ENCODE measurements at regions not wholly inside any gene's neighbourhood (a gene's known extent, or its start where the extent isn't known, plus 50 kb on each side); places are given as distances from the start of the nearest gene placed in this dataset.
"Not testable (repeated sequence)": the region's sequence is repeated elsewhere in the genome, so short reads cannot be mapped to it uniquely, and the experiment has no call there.

GRCh38 chr19:29154163-29154562 lies 58.8 kb downstream of the UQCRFS1 start:
- no peak for DNase-seq

GRCh38 chr19:29145756-29146155 lies 67.2 kb downstream of the UQCRFS1 start:
- DNase-seq = no peak

GRCh38 chr19:29143183-29143582 lies 69.8 kb downstream of the UQCRFS1 start:
- DNase-seq = no peak

DNA sequence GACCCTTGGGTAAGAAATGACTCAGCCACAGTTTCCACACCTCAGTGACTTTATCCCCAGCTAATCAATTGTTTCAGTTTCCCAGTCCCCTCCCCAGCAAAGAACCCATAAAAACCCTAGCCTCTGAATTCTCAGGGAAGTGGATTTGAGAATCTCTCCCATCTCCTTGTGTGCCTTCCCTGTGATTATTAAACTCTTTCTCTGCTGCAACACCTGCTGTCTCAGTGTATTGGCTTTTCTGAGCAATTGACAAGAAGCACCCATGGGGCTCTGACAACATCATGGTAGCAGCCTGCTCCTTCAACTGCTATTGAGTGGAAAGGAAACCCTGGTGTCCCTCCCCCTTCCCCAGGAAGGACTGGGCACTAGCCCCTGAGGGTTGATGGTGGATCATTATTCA lies 73.7 kb downstream of the UQCRFS1 start:
- no peak for DNase-seq

- not testable (repeated sequence) for DNase-seq
Observed at GRCh38 chr19:29138206-29138605, 74.7 kb downstream of the UQCRFS1 start.

DNA sequence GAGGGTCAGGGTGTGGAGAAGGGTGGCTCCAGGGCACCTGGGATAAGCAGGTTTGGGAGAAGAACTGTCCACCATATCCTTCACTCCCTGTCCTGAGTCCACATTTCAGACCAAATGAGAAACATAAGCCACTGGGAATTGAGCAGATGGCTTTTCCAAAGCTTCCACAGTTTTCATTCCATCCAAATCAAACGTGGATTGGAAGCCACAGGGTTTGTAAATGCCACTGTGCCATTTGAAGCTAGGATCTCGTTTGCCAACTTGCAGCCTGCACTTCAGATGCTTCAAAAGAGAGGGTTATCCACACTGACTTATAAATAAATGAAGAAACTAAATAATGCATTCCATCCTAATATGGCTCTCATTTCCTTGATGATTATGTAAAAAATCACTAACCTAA lies 81.5 kb downstream of the UQCRFS1 start:
- no peak for DNase-seq

GRCh38 chr19:29129148-29129547 lies 83.8 kb downstream of the UQCRFS1 start:
- no peak for DNase-seq

GRCh38 chr19:29128203-29128602 lies 84.7 kb downstream of the UQCRFS1 start:
- DNase-seq = no peak

- DNase-seq = no peak
Observed at GRCh38 chr19:29122185-29122584, 90.8 kb downstream of the UQCRFS1 start.

GRCh38 chr19:29121684-29122083 lies 91.3 kb downstream of the UQCRFS1 start:
- no peak for DNase-seq

DNA sequence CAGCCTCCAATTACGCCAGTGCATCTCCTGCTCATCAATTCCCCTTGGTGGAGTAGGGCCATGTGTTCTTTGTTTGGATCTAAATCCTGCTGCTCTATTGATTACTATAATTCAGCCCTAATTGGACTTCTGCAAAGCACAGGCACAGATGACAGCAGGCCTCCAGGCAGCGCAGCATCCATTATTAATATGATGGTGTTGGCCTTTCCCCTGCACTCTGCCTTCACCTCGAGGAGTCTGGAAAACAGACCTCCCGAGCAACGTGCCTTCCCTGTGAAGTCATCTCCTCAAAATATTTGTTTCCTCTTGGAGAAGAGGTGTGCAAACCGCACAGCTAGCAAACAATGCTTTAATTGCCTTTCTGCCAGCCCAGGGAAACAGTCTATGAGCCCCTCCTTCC lies 92.5 kb downstream of the UQCRFS1 start:
- no peak for DNase-seq

- no peak for DNase-seq
Observed at GRCh38 chr19:29119590-29119989, 93.4 kb downstream of the UQCRFS1 start.

GRCh38 chr19:29118389-29118788 lies 94.6 kb downstream of the UQCRFS1 start:
- no peak for DNase-seq

DNA sequence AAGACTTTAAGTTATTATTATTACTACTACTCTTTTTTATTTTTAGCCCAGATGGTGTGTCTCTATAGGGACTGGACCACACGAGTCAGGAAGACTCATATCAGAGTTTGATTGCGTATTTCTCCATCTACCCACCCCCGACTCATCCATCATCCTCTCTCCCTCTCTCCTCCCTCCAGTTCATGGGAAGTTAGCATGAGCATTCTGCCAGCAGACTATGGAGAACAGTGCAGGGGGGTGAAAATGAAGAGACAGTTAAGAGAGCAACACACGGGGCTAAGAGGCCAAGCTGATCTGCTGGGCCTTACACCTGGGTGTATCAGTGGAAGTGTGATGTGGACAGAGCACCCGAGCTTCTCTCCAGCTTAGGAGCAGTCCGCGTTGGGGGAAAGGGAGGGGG lies 95.0 kb downstream of the UQCRFS1 start:
- no peak for DNase-seq

- no peak for DNase-seq
Observed at GRCh38 chr19:29115181-29115580, 97.8 kb downstream of the UQCRFS1 start.

GRCh38 chr19:29113838-29114237 lies 99.1 kb downstream of the UQCRFS1 start:
- DNase-seq = no peak

DNA sequence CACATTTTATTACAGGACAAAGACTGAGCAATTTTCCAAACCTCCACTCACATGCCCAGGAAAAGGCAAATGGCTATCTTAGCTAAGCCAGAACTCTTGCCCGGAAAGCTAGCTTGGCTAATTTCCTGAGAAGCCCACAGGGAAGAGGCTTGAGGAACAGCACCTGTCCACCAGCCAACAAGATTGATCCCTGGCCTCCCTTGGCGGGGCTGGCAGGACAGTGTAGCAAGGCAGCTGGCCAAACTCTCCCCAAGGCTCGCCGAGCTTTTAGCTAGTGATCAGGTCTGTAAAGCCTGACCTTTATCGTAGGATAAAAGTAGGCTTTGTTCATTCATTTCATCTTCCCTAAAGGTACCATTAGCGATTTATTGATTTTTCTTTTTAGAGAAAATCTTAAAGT lies 101.4 kb downstream of the UQCRFS1 start:
- DNase-seq = no peak

DNA sequence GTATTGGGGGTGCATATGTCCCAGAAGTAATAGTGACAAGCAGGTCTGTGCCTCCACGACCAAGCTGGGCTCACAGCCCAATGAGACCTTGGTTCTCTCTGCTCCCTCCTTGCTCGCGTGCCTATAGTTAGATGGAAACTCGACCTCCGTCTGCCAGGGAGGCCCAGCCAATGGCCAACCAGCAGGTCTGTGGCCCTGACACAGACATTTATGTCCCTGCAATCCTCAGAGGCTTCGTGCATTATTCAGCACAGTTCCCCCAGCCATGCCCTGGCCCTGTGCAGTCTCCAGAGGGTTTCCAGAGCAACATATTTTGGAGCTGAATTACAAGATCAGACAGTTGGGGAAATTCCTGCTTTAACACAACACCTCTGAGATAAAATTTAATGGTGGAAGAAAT lies 105.1 kb downstream of the UQCRFS1 start:
- DNase-seq = no peak

GRCh38 chr19:29106346-29106885 lies 106.5 kb downstream of the UQCRFS1 start:
- DNase-seq = no peak

GRCh38 chr19:29105629-29106292 lies 107.2 kb downstream of the UQCRFS1 start:
- DNase-seq = no peak

DNA sequence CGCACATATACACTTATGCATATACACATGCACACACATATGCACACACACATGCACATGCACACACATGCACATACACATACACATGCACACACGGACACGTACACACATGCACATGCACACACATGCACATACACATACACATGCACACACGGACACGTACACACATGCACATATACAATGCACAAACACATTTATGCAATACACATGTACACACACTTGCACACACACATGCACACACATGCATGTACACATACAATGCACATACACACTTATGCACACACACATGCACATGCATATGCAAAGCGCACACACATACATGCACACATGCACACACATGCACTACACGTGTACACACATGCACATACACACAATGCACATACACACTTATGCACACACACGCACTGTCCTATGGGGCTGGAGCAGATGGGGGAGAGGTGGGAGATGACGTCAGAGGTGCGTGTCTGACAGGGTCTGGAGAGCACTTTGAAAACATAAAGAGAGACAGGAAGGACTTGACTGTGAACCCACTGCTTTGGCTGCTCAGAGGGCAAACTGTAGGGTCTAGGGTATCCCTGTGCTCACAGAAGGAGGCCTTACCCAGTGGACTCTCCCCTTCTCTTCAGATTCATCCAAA lies 108.2 kb downstream of the UQCRFS1 start:
- no peak for DNase-seq

- DNase-seq = no peak
Observed at GRCh38 chr19:29098863-29099481, 114.0 kb downstream of the UQCRFS1 start.

DNA sequence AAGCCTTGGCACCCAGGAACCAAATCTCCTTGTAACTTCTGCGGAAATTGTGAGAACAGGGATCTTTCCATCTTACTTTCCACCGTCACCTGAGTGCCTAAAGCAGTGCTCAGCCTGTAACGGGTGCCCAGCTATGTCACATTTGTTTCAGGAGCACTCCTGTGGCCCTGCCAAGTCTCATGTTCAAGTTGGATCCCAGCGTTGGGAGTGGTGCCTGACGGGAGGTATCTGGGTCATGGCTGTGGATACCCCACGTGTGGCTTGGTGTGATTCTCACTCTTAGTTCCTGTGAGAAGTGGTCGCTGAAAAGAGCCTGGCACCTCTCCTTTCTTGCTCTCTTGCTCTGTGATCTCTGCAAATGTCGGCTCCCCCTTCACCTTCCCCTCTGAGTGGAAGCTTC lies 114.9 kb downstream of the UQCRFS1 start:
- DNase-seq = no peak

DNA sequence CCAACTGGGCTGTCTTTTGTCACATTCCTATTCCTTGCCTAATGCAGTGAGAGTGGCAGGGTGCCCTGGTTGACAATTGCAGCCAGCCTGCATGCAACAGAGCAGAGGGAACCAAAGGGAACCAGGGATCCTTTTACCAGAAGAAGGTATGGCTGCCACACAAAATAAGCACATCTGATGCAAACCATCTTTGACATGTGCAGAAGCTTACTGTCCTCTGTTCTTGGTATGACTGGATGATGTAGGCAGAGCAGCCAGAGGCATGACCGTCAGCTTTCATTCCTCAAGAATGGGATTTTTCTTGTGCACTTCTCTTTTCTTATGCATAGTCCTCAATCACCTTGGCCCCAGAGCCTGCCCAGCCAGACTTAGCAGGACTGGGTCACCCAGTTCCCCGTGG lies 116.1 kb downstream of the UQCRFS1 start:
- no peak for DNase-seq
